ENCODE measurements at regions not wholly inside any gene's neighbourhood (a gene's known extent, or its start where the extent isn't known, plus 50 kb on each side); places are given as distances from the start of the nearest gene placed in this dataset.
A peak's percentile ranks its signal among the peaks of the same experiment; 100 is the strongest.
"Not testable (repeated sequence)": the region's sequence is repeated elsewhere in the genome, so short reads cannot be mapped to it uniquely, and the experiment has no call there.

- Histone ChIP-seq H3K4me3 (ENCODE audit: insufficient read depth, low read depth, low read length) (no peak overlapping the region), H3K36me3 (replicated peaks; ENCODE audit: control insufficient read depth, insufficient read depth, low read length) (no peaks in the 10 kb centered on the region), H3K27me3 (ENCODE audit: control insufficient read depth, insufficient read depth, low read length) (no peaks in the 10 kb centered on the region)
- no peak for DNase-seq
These were observed 90.0 kb downstream of the DHRS2 start for GRCh38 chr14:23725980-23726710.

GRCh38 chr14:23727566-23728335 is 91.6 kb downstream of the DHRS2 start:
- Histone ChIP-seq H3K36me3 (replicated peaks; ENCODE audit: control insufficient read depth, insufficient read depth, low read length) (no peaks in the 10 kb centered on the region), H3K27me3 (ENCODE audit: control insufficient read depth, insufficient read depth, low read length) (no peaks in the 10 kb centered on the region), H3K4me3 (ENCODE audit: insufficient read depth, low read depth, low read length) (no peak overlapping the region)
- DNase-seq = peak; percentile 69

- Histone ChIP-seq H3K27me3 (ENCODE audit: control insufficient read depth, insufficient read depth, low read length) (no peaks in the 10 kb centered on the region), H3K4me3 (ENCODE audit: insufficient read depth, low read depth, low read length) (no peak overlapping the region), H3K36me3 (replicated peaks; ENCODE audit: control insufficient read depth, insufficient read depth, low read length) (no peaks in the 10 kb centered on the region)
- no peak for DNase-seq
These were observed 92.6 kb downstream of the DHRS2 start for GRCh38 chr14:23728791-23729190.

- H3K36me3 ChIP-seq (replicated peaks; ENCODE audit: control insufficient read depth, insufficient read depth, low read length) = no peaks in the 10 kb centered on the region
These were observed 93.7 kb downstream of the DHRS2 start for GRCh38 chr14:23729720-23730387.

GRCh38 chr14:23735394-23735793 is 99.2 kb downstream of the DHRS2 start:
- DNase-seq = no peak
- Histone ChIP-seq H3K4me3 (ENCODE audit: insufficient read depth, low read depth, low read length) (no peak overlapping the region), H3K36me3 (replicated peaks; ENCODE audit: control insufficient read depth, insufficient read depth, low read length) (no peaks in the 10 kb centered on the region), H3K27me3 (ENCODE audit: control insufficient read depth, insufficient read depth, low read length) (no peaks in the 10 kb centered on the region)

More at GRCh38 chr14:23729720-23730387, 93.7 kb downstream of the DHRS2 start:
- Histone ChIP-seq H3K4me3 (ENCODE audit: insufficient read depth, low read depth, low read length) (no peak overlapping the region), H3K27me3 (ENCODE audit: control insufficient read depth, insufficient read depth, low read length) (no peaks in the 10 kb centered on the region)
- DNase-seq = peak; percentile 57

GRCh38 chr14:23744368-23744767 is 108.2 kb downstream of the DHRS2 start:
- DNase-seq; H3K4me3 ChIP-seq (ENCODE audit: insufficient read depth, low read depth, low read length); H3K27me3 ChIP-seq (ENCODE audit: control insufficient read depth, insufficient read depth, low read length); H3K36me3 ChIP-seq (replicated peaks; ENCODE audit: control insufficient read depth, insufficient read depth, low read length): not testable (repeated sequence)

- Histone ChIP-seq H3K4me3 (ENCODE audit: insufficient read depth, low read depth, low read length) (no peak overlapping the region), H3K27me3 (ENCODE audit: control insufficient read depth, insufficient read depth, low read length) (no peaks in the 10 kb centered on the region), H3K36me3 (replicated peaks; ENCODE audit: control insufficient read depth, insufficient read depth, low read length) (no peaks in the 10 kb centered on the region)
- no peak for DNase-seq
These were observed 114.2 kb downstream of the DHRS2 start for GRCh38 chr14:23750357-23750756.

- no peak overlapping the region for H3K4me3 ChIP-seq (ENCODE audit: insufficient read depth, low read depth, low read length)
- DNase-seq = no peak
- H3K36me3 ChIP-seq (replicated peaks; ENCODE audit: control insufficient read depth, insufficient read depth, low read length) = no peaks in the 10 kb centered on the region
- no peaks in the 10 kb centered on the region; the same call in 1 of the 2 replicates for H3K27me3 ChIP-seq (ENCODE audit: control insufficient read depth, insufficient read depth, low read length)
These were observed 115.5 kb downstream of the DHRS2 start for GRCh38 chr14:23751616-23752015.

- DNase-seq = no peak
- Histone ChIP-seq H3K4me3 (ENCODE audit: insufficient read depth, low read depth, low read length) (no peak overlapping the region), H3K36me3 (replicated peaks; ENCODE audit: control insufficient read depth, insufficient read depth, low read length) (no peaks in the 10 kb centered on the region), H3K27me3 (ENCODE audit: control insufficient read depth, insufficient read depth, low read length) (no peaks in the 10 kb centered on the region)
These were observed 127.2 kb downstream of the DHRS2 start for GRCh38 chr14:23763394-23763793.

- no peaks in the 10 kb centered on the region for H3K27me3 ChIP-seq (ENCODE audit: control insufficient read depth, insufficient read depth, low read length)
- DNase-seq = no peak
- H3K36me3 ChIP-seq (replicated peaks; ENCODE audit: control insufficient read depth, insufficient read depth, low read length) = no peaks in the 10 kb centered on the region
- H3K4me3 ChIP-seq (ENCODE audit: insufficient read depth, low read depth, low read length) = no peak overlapping the region
These were observed 130.7 kb downstream of the DHRS2 start for GRCh38 chr14:23766737-23767401.

GRCh38 chr14:23769221-23769728 is 133.1 kb downstream of the DHRS2 start:
- not testable (repeated sequence) for H3K36me3 ChIP-seq (replicated peaks; ENCODE audit: control insufficient read depth, insufficient read depth, low read length); H3K4me3 ChIP-seq (ENCODE audit: insufficient read depth, low read depth, low read length); H3K27me3 ChIP-seq (ENCODE audit: control insufficient read depth, insufficient read depth, low read length); DNase-seq

- Histone ChIP-seq H3K27me3 (ENCODE audit: control insufficient read depth, insufficient read depth, low read length) (no peaks in the 10 kb centered on the region; the same call in 1 of the 2 replicates), H3K4me3 (ENCODE audit: insufficient read depth, low read depth, low read length) (no peak overlapping the region), H3K36me3 (replicated peaks; ENCODE audit: control insufficient read depth, insufficient read depth, low read length) (no peaks in the 10 kb centered on the region)
- DNase-seq = no peak
These were observed 137.8 kb downstream of the DHRS2 start for GRCh38 chr14:23773981-23774380.

- Histone ChIP-seq H3K4me3 (ENCODE audit: insufficient read depth, low read depth, low read length) (no peak overlapping the region), H3K27me3 (ENCODE audit: control insufficient read depth, insufficient read depth, low read length) (no peaks in the 10 kb centered on the region; the same call in 1 of the 2 replicates), H3K36me3 (replicated peaks; ENCODE audit: control insufficient read depth, insufficient read depth, low read length) (no peaks in the 10 kb centered on the region)
- DNase-seq = no peak
These were observed 140.1 kb downstream of the DHRS2 start for GRCh38 chr14:23776296-23776695.

- H3K4me3 ChIP-seq (ENCODE audit: insufficient read depth, low read depth, low read length) = no peak overlapping the region
- no peaks in the 10 kb centered on the region for H3K36me3 ChIP-seq (replicated peaks; ENCODE audit: control insufficient read depth, insufficient read depth, low read length)
- no peak for DNase-seq
- no peaks in the 10 kb centered on the region for H3K27me3 ChIP-seq (ENCODE audit: control insufficient read depth, insufficient read depth, low read length)
These were observed 149.0 kb downstream of the DHRS2 start for GRCh38 chr14:23785208-23785607.

All from H7 (cell line).